H1 (cell line): ENCODE measurements at regions not wholly inside any gene's neighbourhood (a gene's known extent, or its start where the extent isn't known, plus 50 kb on each side); places are given as distances from the start of the nearest gene placed in this dataset.

Experiments used
- CTCF ChIA-PET: fragments of 300-600 bp; sonication (Branson Sonifier 250); formaldehyde crosslinking; loops from one replicate; lab custom pipeline; 2021; ENCODE audit not compliant: partially characterized antibody; lab: Charles Lee
- POLR2A ChIA-PET: fragments of 300-600 bp; sonication (Branson Sonifier 250); formaldehyde crosslinking; loops from one replicate; lab custom pipeline; 2021; ENCODE audit warnings: inconsistent platforms; ENCODE audit not compliant: partially characterized antibody; lab: Charles Lee
- DNase-seq, 2 experiments: peaks; one replicate each; pipeline versions ENCODE4 v3.0.0 to v3.0.0-alpha.2; 2010 to 2022; ENCODE audit warnings: low spot score in 2 of 2, low read depth in 1 of 2, mixed read lengths in 1 of 2
- FAIRE-seq: peaks from 2 replicates; lab custom pipeline; 2011; peaks lifted over from hg19 to GRCh38; lab: Jason Lieb, UNC
- H2AFZ ChIP-seq: 2 replicates; pipeline ENCODE4 v1.8.1; 2012; ENCODE audit warnings: low read length, inconsistent platforms
- H2AK5ac ChIP-seq: 2 replicates; pipeline ENCODE4 v1.6.1; 2013; ENCODE audit warnings: low read depth, low read length
- H2BK120ac ChIP-seq: replicated peaks from 2 replicates; pipeline ENCODE3; 2013; ENCODE audit warnings: low read depth, low read length, inconsistent platforms
- H2BK12ac ChIP-seq: 2 replicates; pipeline ENCODE4 v1.6.1; 2013; ENCODE audit warnings: low read depth, low read length
- H2BK15ac ChIP-seq: 2 replicates; pipeline ENCODE4 v1.6.1; 2013; ENCODE audit warnings: low read length
- H2BK20ac ChIP-seq: 2 replicates; pipeline ENCODE4 v1.6.1; 2013; ENCODE audit warnings: low read length
- H2BK5ac ChIP-seq: 2 replicates; pipeline ENCODE4 v1.6.1; 2013; ENCODE audit warnings: low read depth, low read length
- H3K14ac ChIP-seq: 2 replicates; pipeline ENCODE4 v1.6.1; 2013; ENCODE audit warnings: inconsistent platforms; ENCODE audit not compliant: insufficient read length
- H3K18ac ChIP-seq: 2 replicates; pipeline ENCODE4 v1.6.1; 2013; ENCODE audit warnings: low read length; ENCODE audit errors: extremely low read depth
- H3K23ac ChIP-seq: 2 replicates; pipeline ENCODE4 v1.6.1; 2013; ENCODE audit warnings: inconsistent platforms; ENCODE audit not compliant: insufficient read length
- H3K23me2 ChIP-seq: 2 replicates; pipeline ENCODE4 v1.6.1; 2013; ENCODE audit warnings: low read depth, low read length
- H3K27ac ChIP-seq: 2 replicates; pipeline ENCODE4 v1.6.1; 2011; ENCODE audit warnings: low read depth, low read length, inconsistent platforms
- H3K27me3 ChIP-seq, 4 experiments: replicated peaks in 1 of 4; 1 replicate in 1 of 4; 2 replicates in 3 of 4; pipeline versions ENCODE4 v1.6.1 to v1.8.1; 2011 to 2013; ENCODE audit warnings: low read length in 3 of 4, mild to moderate bottlenecking in 3 of 4, inconsistent platforms in 2 of 4, mixed read lengths in 2 of 4, moderate library complexity in 1 of 4; ENCODE audit not compliant: control insufficient read depth in 3 of 4, insufficient read depth in 3 of 4; ENCODE audit errors: extremely low read depth in 1 of 4
- H3K36me3 ChIP-seq, 4 experiments: 2 replicates each; pipeline versions ENCODE4 v1.6.1 to v1.8.1; 2011 to 2013; ENCODE audit warnings: mild to moderate bottlenecking in 4 of 4, low read length in 3 of 4, moderate library complexity in 2 of 4, control low read depth in 1 of 4, inconsistent platforms in 1 of 4; ENCODE audit not compliant: insufficient read depth in 4 of 4, control insufficient read depth in 2 of 4
- H3K4ac ChIP-seq: replicated peaks from 2 replicates; pipeline ENCODE3; 2013; ENCODE audit warnings: low read length, low read depth, mixed read lengths, inconsistent platforms; ENCODE audit not compliant: insufficient read length
- H3K4me1 ChIP-seq, 4 experiments: replicated peaks in 1 of 4; 1 replicate in 1 of 4; 2 replicates in 3 of 4; pipeline versions ENCODE4 v1.6.1 to v1.8.1; 2011 to 2013; ENCODE audit warnings: low read length in 3 of 4, inconsistent platforms in 2 of 4, mixed read lengths in 1 of 4; ENCODE audit not compliant: insufficient read depth in 4 of 4, control insufficient read depth in 3 of 4
- H3K4me2 ChIP-seq, 2 experiments: 2 replicates each; pipeline versions ENCODE4 v1.6.1 to v1.8.1; 2011 to 2013; ENCODE audit warnings: low read depth in 2 of 2, low read length in 2 of 2, control low read depth in 1 of 2, inconsistent platforms in 1 of 2, mild to moderate bottlenecking in 1 of 2; ENCODE audit not compliant: insufficient read depth in 1 of 2
- H3K4me3 ChIP-seq, 4 experiments: fragments of 200-600, 300-600 bp in 1 of 4; sonication (generic), shearing (Covaris generic), sonication (Bioruptor Twin) in 1 of 4; 2 replicates each; pipeline versions ENCODE4 v1.5.1 to v1.8.1; 2011 to 2016; ENCODE audit warnings: low read length in 4 of 4, low read depth in 3 of 4, control low read depth in 2 of 4, inconsistent platforms in 2 of 4, mild to moderate bottlenecking in 2 of 4, mixed read lengths in 1 of 4, moderate library complexity in 1 of 4; ENCODE audit not compliant: insufficient read depth in 2 of 4; ENCODE audit errors: extremely low read depth in 1 of 4
- H3K56ac ChIP-seq: replicated peaks from 2 replicates; pipeline ENCODE3; 2013; ENCODE audit warnings: low read depth, mild to moderate bottlenecking, mixed read lengths, low read length, inconsistent platforms; ENCODE audit not compliant: insufficient read length
- H3K79me1 ChIP-seq: 2 replicates; pipeline ENCODE4 v1.6.1; 2013; ENCODE audit warnings: low read depth, low read length, control low read depth
- H3K79me2 ChIP-seq, 2 experiments: 2 replicates each; pipeline versions ENCODE4 v1.6.1 to v1.8.1; 2012 to 2013; ENCODE audit warnings: low read length in 2 of 2, mild to moderate bottlenecking in 2 of 2, inconsistent platforms in 1 of 2; ENCODE audit not compliant: insufficient read depth in 2 of 2, control insufficient read depth in 1 of 2
- H3K9ac ChIP-seq, 4 experiments: replicated peaks in 1 of 4; 1 replicate in 1 of 4; 2 replicates in 3 of 4; pipeline versions ENCODE4 v1.6.1 to v1.8.1; 2011 to 2013; ENCODE audit warnings: low read depth in 3 of 4, low read length in 3 of 4, control low read depth in 2 of 4, mild to moderate bottlenecking in 2 of 4, moderate library complexity in 2 of 4, inconsistent platforms in 1 of 4; ENCODE audit errors: extremely low read depth in 1 of 4
- H3K9me3 ChIP-seq, 2 experiments: 2 replicates each; pipeline versions ENCODE4 v1.6.1 to v1.8.1; 2012 to 2013; ENCODE audit warnings: mild to moderate bottlenecking in 2 of 2, moderate library complexity in 2 of 2, control low read depth in 1 of 2, inconsistent platforms in 1 of 2, low read depth in 1 of 2, low read length in 1 of 2, mixed read lengths in 1 of 2; ENCODE audit not compliant: insufficient read depth in 2 of 2
- H4K20me1 ChIP-seq, 2 experiments: replicated peaks in 1 of 2; 2 replicates each; pipeline versions ENCODE3 to v1.8.1; 2011 to 2013; ENCODE audit warnings: inconsistent platforms in 2 of 2, low read length in 2 of 2, mild to moderate bottlenecking in 1 of 2; ENCODE audit not compliant: insufficient read depth in 2 of 2, control insufficient read depth in 1 of 2
- H4K5ac ChIP-seq: 2 replicates; pipeline ENCODE4 v1.6.1; 2013; ENCODE audit warnings: low read length, low read depth, mixed read lengths, inconsistent platforms; ENCODE audit not compliant: insufficient read length
- H4K8ac ChIP-seq: 2 replicates; pipeline ENCODE4 v1.8.0; 2013; ENCODE audit warnings: mild to moderate bottlenecking, moderate library complexity, low read length, inconsistent platforms; ENCODE audit not compliant: insufficient read depth; ENCODE audit errors: extremely low read depth
- H4K91ac ChIP-seq: replicated peaks from 2 replicates; pipeline ENCODE3; 2013; ENCODE audit warnings: low read length, mixed read lengths, inconsistent platforms; ENCODE audit not compliant: insufficient read length
- BACH1 ChIP-seq: IDR thresholded peaks from 2 replicates; pipeline ENCODE4 v1.6.1; 2012; ENCODE audit warnings: low read length, improper control_type of control experiment
- BRCA1 ChIP-seq: IDR thresholded peaks from 2 replicates; pipeline ENCODE4 v1.6.1; 2012; ENCODE audit warnings: low read depth, low read length, improper control_type of control experiment
- EP300 ChIP-seq, 2 experiments: IDR thresholded peaks; 1 replicate in 1 of 2; 2 replicates in 1 of 2; pipeline ENCODE4 v1.6.1; 2011 to 2012; ENCODE audit warnings: low read depth in 2 of 2, low read length in 2 of 2, mild to moderate bottlenecking in 2 of 2, borderline replicate concordance in 1 of 2, inconsistent platforms in 1 of 2, moderate library complexity in 1 of 2
- JUN ChIP-seq: IDR thresholded peaks from 2 replicates; pipeline ENCODE4 v1.6.1; 2011; ENCODE audit warnings: low read depth, mild to moderate bottlenecking, improper control_type of control experiment, low read length
- JUND ChIP-seq: IDR thresholded peaks from 2 replicates; pipeline ENCODE4 v1.6.1; 2011; ENCODE audit warnings: mild to moderate bottlenecking, improper control_type of control experiment, low read length
- KDM1A ChIP-seq: fragments of 200-600, 300-600 bp; sonication (generic); IDR thresholded peaks from 2 replicates; pipeline ENCODE4 v1.7.1; 2016; ENCODE audit warnings: mild to moderate bottlenecking, low read length, borderline replicate concordance
- KDM4A ChIP-seq: IDR thresholded peaks from one replicate; pipeline ENCODE4 v1.7.1; 2012; ENCODE audit warnings: low read depth, mild to moderate bottlenecking, moderate library complexity, low read length, inconsistent platforms; ENCODE audit not compliant: severe bottlenecking
- MAFK ChIP-seq: IDR thresholded peaks from 2 replicates; pipeline ENCODE4 v1.6.1; 2012; ENCODE audit warnings: low read depth, mild to moderate bottlenecking, improper control_type of control experiment, low read length
- MAX ChIP-seq: IDR thresholded peaks from 2 replicates; pipeline ENCODE4 v1.6.1; 2012; ENCODE audit warnings: inconsistent platforms
- NRF1 ChIP-seq: IDR thresholded peaks from 2 replicates; pipeline ENCODE4 v1.6.1; 2011; ENCODE audit warnings: mild to moderate bottlenecking, low read depth, low read length, improper control_type of control experiment
- POLR2A ChIP-seq, 2 experiments: IDR thresholded peaks; 1 replicate in 1 of 2; 2 replicates in 1 of 2; pipeline ENCODE4 v1.6.1; 2011; ENCODE audit warnings: low read depth in 2 of 2, low read length in 2 of 2, mild to moderate bottlenecking in 2 of 2; ENCODE audit errors: control extremely low read depth in 1 of 2
- POU5F1 ChIP-seq: IDR thresholded peaks from 2 replicates; pipeline ENCODE4 v1.6.1; 2011; ENCODE audit warnings: low read depth, mild to moderate bottlenecking, low read length, moderate library complexity
- RBBP5 ChIP-seq: IDR thresholded peaks from 2 replicates; pipeline ENCODE4 v1.7.1; 2012; ENCODE audit warnings: low read depth, mild to moderate bottlenecking, inconsistent platforms, low read length, moderate library complexity, borderline replicate concordance
- TAF1 ChIP-seq: IDR thresholded peaks from 2 replicates; pipeline ENCODE4 v1.6.1; 2011; ENCODE audit warnings: mild to moderate bottlenecking, low read depth, low read length
- TBP ChIP-seq: IDR thresholded peaks from 2 replicates; pipeline ENCODE4 v1.6.1; 2011; ENCODE audit warnings: low read depth, low read length, improper control_type of control experiment
- TEAD4 ChIP-seq: IDR thresholded peaks from 2 replicates; pipeline ENCODE4 v1.6.1; 2012; ENCODE audit warnings: low read depth, low read length, inconsistent platforms, mixed read lengths
- ZNF274 ChIP-seq: IDR thresholded peaks from 2 replicates; pipeline ENCODE4 v1.7.0; 2012; ENCODE audit warnings: low read length, borderline replicate concordance; ENCODE audit errors: extremely low read depth
- WGBS, 2 experiments: shearing (Covaris generic) in 1 of 2; methylation state at CpG; one replicate each; pipeline versions ENCODE4 v1.1.6 to v1.1.7; 2013 to 2015; ENCODE audit warnings: low lambda C conversion rate in 2 of 2, mixed read lengths in 2 of 2, inconsistent platforms in 1 of 2, low coverage in 1 of 2, missing lambda C conversion rate in 1 of 2; ENCODE audit not compliant: insufficient replicate concordance in 2 of 2, insufficient coverage in 1 of 2, insufficient read length in 1 of 2; ENCODE audit errors: extremely low coverage in 1 of 2, missing lambda C conversion rate in 1 of 2; 5-methylcytosine and 5-hydroxymethylcytosine counted together

DNA sequence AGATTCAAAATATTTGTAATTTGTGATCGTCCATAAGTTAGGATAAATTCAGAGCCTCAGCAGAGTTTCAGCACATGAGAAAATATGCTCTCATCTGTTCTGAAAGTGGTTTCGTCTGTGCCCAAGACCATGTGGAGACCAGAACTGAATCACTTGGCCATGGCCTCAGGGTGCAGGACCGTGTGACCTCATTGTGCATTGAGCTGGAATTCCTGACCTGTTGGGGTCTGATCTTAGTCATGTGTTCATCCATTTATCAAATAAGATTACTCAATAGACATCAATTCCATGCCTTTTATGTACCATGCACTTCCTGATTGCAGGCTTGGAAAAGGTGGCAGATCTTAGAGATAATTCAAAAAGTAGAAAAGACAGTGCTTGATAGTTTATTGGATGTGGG lies 680.5 kb downstream of the QKI start:
- Histone ChIP-seq H3K14ac (no peak overlapping the region), H3K36me3 (no peaks in the 10 kb centered on the region), H4K20me1 (no peaks in the 10 kb centered on the region), H3K23ac (no peak overlapping the region), H3K4me3 (no peak overlapping the region), H2BK20ac (no peak overlapping the region), H4K91ac (no peak overlapping the region), H4K8ac (no peak overlapping the region), H3K27me3 (no peaks in the 10 kb centered on the region), H3K4ac (no peak overlapping the region), H3K27ac (no peak overlapping the region), H2AFZ (no peak overlapping the region), H3K79me2 (no peaks in the 10 kb centered on the region), H3K18ac (no peak overlapping the region), H2BK5ac (no peak overlapping the region), H3K9me3 (no peaks in the 10 kb centered on the region), H3K4me2 (no peak overlapping the region), H3K56ac (no peak overlapping the region), H2BK12ac (no peak overlapping the region), H3K79me1 (no peaks in the 10 kb centered on the region), H2BK15ac (no peak overlapping the region), H3K23me2 (no peaks in the 10 kb centered on the region), H4K5ac (no peak overlapping the region), H2BK120ac (no peak overlapping the region), H2AK5ac (no peak overlapping the region), H3K9ac (no peak overlapping the region), H3K4me1 (no peaks in the 10 kb centered on the region)
- WGBS, 2 experiments = 98% methylated on average over 3 of the region's 3 CpGs; no CpG with 5 or more reads in 1 of the 2 experiments
- CTCF ChIA-PET = no interaction called here
- no peak for FAIRE-seq
- POLR2A ChIA-PET = no interaction called here
- TF ChIP-seq POLR2A (IDR thresholded peaks at IDR 0.05; ENCODE audit: control extremely low read depth in 1 of 2, low read depth in 2 of 2, low read length in 2 of 2) = no peak
- no peak for TF ChIP-seq POU5F1
- no peak for TF ChIP-seq ZNF274
- TF ChIP-seq RBBP5 = no peak
- no peak for TF ChIP-seq BRCA1
- TF ChIP-seq TEAD4 = no peak
- TF ChIP-seq BACH1 = no peak
- TF ChIP-seq KDM4A = no peak
- TF ChIP-seq NRF1 = no peak
- no peak for TF ChIP-seq JUND
- no peak for TF ChIP-seq TBP
- no peak for TF ChIP-seq KDM1A
- TF ChIP-seq TAF1 = no peak
- TF ChIP-seq MAX = no peak
- TF ChIP-seq MAFK = no peak
- TF ChIP-seq JUN = no peak
- no peak for TF ChIP-seq EP300 (IDR thresholded peaks at IDR 0.05; ENCODE audit: borderline replicate concordance in 1 of 2, low read depth in 2 of 2, low read length in 2 of 2)
- DNase-seq = no peak
